Putamen (tissue), 1 donor: ENCODE measurements at regions not wholly inside any gene's neighbourhood (a gene's known extent, or its start where the extent isn't known, plus 50 kb on each side); places are given as distances from the start of the nearest gene placed in this dataset.
A peak's percentile ranks its signal among the peaks of the same experiment; 100 is the strongest.

Source experiments
- DNase-seq: peaks from one replicate; pipeline ENCODE4 v3.0.0-alpha.2; 2016; ENCODE audit warnings: low spot score

DNA sequence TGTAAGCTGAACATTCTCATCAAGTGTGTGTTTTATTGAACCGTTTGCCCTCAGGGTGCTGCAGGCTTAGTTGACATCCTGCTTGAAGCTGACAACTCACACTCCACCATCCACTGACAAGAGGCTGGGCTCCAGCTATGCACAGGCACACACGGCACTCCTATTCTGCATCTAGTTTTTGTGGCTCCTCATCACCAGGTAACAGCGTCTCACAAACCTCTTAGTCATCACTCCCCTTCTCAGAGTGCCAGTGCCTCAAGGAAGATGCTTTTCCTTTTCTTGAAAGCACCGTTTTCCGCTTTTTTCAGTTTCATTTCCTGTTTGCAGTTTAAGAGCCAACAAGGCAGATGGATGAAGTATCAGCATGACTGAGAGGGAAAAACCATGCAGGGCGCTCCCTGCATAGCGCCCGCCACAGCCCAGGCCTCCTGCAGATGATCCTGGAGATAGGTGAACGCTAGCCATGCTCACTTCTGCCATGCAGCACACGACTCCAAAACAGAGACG is 491.2 kb downstream of the COG6 start:
- no peak for DNase-seq

DNA sequence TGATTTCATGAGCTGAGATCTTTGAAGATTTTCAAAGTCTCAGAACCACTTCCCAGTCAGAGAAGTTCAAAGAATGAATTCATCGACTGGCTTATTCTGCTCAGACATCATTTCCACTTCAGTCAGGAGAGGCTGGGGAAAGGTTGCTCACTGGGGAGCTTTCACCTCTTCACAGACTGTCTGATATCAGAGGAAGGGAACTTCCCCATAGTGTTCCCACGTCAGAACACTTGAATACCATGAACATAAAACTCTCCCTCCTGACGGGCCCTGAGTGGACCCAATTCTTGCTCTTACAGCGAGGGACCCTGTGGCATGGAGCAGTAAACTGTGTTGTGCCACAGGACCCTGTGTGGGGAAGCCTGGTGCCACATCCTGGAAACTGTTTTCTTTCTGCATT is 492.6 kb downstream of the COG6 start:
- no peak for DNase-seq

DNA sequence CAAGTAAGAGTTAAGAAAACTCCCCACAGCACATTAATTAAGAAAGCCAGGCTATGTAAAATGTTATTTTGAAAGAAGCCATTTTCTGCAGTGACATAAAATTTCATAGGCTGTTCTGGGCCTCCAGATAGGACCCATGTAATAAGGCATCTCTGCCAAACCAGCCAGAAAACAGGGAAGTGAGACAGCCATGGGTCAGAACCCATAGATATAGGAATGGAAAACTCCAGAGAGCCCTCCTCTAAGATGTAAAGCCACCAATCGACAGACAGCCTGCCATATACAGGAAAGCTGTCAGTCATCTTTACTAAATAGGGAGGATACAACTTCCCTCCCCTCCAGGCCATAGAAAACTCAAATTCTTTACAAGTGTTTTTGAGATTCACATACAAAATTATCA is 493.3 kb downstream of the COG6 start:
- no peak for DNase-seq

DNA sequence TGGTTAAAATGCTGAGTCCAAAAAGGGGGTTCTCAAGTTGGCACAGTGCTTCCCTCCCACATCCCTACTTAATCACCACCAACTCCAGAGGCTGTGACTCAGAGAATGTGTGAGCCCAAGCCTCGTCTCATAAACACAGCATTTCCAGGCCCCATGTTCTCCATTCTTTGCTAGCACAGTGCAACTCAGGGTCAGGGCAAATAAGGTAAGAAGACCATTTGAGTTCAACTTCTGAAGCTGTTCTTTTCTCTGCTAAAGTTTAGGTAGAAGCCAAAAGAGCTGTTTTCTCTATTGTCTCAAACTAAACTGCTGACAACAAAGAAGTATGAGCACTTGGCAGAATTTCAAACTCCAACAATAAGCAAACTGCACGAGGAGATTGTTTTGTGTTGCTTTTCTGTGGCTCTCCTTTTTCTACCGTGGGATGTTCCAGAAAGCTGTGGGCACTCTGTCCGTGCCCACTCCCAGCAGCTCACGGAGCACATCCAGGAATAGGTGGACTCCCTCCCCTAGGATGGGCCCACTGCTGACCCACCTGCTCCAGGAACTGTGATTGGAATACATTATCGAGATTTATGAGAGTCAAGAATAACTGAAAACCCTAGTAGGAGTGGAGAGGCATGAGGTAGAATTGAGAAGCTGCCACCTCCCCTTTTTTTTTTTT is 494.3 kb downstream of the COG6 start:
- peak; percentile 59 for DNase-seq

DNA sequence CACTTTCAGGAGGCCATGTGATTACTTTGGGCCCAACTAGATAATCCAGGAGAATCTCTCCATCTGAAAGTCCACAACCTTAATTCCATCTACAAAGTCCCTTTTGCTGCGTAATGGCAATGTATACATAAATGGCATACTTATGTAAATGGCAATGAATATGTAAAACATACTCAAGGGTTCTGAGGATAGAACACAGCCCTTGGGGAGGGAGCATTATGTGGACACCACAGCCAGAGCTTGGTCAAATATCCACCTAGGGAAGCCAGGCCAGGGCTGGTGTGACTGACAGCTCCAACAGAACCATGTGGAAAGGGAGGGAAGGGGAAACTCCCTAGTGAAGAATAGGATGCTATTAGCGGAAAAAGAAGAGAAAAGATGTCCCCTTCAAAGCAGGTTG is 496.2 kb downstream of the COG6 start:
- no peak for DNase-seq

DNA sequence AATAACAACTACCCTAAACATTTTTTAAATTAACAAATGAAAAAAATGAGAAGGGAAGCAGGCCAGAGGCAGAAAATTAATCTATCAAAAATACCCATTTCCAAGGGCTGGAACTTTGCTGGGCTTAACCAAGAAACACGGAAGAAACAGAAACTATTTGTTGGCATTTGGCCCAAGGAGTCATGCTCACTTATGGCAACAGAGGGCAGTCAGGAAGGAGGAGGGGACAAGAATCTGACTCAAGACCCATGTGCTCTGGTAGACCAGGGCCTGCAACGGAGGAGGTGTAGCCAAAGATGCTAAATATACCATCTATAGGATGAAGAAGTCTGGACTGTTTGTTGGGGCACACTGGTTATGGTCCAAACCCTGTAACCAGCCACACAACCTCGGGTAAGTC is 496.7 kb downstream of the COG6 start:
- DNase-seq = no peak

DNA sequence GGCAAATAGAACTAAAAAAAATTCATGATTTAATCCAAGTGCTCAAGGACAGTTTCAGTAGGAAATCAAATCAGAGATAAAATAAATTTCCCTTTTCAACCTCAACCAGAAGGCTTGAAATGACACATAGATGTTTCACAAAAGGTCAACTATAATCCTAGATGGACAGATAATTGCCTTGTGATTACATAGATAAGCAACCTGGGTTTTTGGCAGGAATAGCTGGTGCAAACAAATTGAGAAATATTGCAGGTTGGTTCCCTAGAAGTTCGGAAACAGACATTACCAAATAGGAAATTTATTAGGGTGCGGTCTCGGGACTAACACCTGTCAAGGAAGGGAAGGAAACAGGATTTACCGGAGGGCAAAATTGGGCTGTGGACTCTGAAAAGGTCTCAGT is 497.5 kb downstream of the COG6 start:
- DNase-seq = no peak

DNA sequence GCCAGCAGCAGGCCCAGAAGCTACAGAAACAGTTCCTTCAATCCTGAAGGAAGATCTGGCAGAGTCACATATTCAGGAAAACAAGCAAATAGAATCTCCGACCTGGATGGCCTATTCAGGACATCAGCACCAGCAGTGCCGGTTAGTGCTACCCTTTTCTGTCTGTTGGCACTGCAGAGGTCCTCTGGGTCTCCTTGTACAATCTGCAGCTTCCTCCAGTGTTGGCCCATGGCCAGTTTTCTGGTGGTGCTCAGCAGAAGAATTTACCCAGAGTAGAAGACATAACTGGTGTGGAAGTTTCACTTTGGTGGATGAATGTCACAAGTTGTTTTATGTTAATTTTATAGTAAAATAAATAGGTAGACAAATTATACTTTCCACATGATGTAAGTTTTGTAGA is 498.1 kb downstream of the COG6 start:
- DNase-seq = no peak

DNA sequence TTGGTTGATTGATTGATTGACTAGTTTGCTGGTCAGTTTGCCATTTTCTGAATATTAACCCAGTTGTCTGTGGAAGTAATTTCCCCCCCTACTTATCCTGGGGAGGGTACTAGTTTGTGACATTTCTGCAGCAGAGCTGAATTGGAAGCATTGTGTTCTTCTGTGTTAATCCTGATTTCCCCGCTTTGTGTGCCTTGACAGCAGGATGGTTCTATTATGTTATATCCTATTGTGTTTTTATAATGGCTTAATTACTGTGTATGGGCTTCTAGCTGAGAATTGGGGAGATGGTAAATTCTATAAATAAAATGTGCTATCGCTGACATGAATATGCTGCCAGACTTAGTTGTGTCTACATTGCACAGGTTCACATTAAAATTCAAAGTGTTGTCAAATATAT is 499.7 kb downstream of the COG6 start:
- no peak for DNase-seq

DNA sequence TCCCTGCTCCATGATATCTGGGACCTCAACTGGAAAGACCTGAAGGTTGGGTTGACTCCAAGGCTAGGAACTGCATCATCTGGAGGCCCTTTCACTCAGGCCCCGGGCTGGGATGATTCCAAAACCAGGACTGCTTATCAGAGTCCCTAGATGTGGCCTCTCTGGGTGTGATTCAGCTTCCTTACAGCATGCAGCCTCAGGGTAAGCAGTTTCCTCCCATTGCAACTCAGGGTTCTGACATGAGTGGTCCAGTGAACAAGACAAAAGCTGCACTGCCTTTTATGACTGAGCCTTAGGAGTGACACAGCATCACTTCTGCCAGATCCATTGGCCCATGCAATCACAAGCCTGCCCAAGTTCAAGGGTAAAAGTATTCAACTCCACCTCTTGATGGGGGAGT is 502.8 kb downstream of the COG6 start:
- no peak for DNase-seq

DNA sequence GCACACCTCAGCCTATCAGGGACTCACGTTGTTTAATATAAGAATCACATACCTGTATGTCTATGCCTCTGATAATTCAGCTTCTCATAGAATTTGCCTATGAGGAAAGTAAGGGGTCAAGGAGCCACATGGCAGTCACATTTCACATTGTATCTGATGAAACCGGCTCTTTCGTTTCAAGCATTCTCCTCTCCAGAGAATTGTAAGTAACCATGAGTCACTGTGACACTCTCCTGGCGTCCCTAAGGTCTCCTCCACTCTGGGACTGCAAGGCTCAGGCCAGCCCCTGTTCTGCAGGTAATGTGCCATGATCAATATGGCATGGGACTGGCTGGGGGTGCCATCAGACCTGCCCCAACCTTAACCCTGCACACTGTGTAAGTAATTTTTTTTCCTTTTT is 503.3 kb downstream of the COG6 start:
- DNase-seq = no peak

DNA sequence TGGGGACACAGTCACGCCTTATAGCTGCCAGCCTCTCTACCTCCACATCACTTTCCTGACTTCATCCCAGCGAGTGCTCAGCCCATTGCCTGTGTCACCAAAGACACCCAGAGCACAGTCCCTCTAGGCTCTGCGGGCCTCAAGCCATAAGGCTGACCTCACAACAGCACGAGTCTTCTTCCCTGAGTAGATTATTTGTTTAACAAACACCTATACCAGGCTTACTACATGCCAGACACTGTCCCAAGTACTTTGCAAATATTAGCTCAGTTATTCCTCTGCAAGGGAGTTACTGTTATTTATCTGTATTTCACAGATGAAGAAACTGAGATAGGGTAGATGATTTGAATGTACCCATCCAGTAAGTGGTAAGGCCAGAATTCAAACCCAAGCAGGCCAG is 504.3 kb downstream of the COG6 start:
- no peak for DNase-seq

DNA sequence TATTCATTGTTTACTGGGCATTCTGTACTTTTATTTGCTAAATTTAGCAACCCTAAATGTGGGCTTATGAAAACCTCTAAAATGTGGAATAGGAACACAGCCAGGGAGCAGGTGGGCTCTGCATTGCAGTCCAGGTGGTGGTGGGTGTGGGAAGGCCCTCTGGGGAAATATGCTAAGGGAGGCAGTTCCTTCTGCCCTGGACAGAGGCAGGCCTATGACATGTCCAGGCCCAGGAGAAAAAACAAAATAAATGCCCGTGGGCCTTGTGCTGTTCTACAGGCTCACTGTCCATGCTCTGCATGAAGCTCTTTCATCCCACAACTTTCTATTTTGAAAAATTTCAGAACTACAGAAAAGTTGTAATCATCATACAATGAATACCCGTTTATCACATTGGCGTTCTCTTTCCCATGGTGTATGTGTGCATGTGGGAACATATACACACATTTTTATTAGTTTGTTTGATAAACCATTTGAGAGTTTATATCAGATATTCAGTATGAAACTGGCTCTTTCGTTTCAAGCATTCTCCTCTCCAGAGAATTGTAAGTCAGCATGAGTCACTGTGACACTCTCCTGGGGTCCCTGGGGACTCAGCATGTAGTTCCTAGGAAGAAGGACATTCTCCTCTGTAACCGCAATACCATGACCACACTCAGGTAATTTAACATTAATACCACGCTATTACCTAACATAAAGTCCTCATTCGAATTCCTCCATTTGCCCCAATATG is 505.3 kb downstream of the COG6 start:
- no peak for DNase-seq

DNA sequence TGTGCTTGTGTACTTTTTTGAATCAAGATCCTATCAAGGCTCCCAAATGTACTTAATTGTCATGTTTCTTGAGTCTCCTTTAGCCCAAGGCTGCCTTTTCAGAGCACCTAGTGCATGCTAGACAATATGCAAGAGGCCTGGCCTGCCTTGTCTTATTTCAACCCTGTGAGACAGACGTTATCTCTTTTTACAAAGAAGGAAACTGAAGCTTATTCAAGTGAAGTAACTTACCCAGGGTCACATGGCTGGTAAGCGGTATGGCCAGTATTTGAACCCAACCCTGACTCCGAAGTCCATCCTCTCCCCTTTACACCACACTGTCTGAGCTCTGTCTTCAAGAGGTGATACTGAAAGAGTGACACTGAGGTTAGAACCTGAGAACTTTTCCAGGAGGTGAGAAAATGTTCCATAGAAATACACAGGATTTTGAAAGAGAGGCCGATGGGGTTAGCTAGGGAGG is 505.1 kb downstream of the FOXO1 start:
- no peak for DNase-seq

DNA sequence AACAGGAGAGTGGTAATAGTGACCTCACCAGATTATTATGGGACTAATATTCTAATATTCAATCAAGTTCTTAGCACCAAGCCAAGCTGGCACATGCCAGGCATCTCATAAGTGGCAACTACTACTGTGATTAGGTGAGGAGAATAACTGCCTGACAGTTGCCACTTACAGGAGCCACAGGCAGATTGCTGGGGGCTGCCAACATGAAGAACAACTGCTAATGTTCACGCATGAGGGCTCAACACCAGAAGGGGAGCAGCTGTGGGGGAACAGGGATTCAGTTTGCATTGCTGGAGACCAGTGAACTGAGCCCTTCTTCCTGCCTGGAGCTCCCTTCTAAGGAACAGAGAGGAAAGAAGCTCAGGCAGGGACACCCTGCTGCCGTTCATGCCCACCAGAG is 504.5 kb downstream of the FOXO1 start:
- DNase-seq = no peak

DNA sequence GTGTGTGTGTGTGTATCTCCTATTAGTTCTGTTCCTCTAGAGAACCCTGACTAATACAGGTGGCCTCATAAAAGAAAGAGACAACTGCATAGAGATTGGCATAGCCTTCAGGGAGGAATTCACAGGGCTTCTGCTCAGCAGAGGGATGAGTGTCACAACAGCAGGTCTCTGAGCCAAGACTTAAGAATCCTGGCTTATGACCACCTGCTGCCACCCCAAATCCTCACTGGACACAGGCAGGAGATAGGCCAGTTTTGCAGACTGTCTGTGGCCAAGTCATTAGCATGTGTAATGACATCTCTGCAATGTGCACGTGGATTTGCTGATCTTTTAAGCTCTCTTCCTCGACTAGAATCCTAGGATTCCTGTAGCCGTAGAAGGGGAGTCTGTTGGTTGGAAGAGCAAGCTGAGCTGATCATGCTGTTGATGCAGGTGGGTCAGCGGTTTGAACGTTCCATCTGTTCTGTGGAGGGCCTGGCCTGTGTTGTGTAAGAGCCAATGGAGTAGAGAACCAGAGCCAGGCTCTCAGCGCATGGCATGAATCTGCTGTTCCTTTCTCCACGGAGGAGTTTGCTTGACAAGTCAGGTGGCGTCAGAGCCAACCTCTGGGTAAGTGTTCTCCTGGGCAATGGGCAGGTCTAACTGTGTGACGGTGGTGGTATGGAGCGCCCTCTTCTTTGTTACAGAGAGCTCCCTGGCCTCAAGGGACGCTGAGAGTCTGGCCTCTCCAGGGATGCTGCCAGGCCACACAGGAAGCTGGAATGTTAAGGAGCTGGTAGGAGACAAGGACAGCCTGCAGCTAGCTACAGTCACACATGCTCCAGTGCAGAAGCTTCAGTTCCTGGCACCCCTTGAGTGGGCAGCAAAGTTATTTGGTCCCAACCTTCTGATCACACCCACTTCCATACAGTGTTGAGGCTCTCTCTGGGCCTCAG is 503.1 kb downstream of the FOXO1 start:
- no peak for DNase-seq

DNA sequence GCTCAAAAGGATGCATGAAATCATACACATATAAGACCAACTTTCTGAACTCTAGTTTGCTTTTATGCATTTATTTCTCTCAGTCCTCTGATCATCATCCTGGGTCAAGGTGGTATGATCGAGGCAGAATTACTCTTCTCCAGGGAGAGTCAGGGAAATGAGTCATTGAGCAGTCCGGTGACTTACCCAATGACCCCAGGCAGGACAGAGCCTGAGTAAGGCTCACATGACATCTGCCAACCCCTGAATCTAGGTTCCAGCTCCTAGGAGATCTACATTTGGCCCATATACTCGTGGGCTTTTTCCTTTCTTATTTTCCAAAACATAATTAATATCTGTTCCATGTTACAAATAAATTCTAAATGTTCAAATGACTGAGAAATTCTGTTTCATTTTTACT is 502.3 kb downstream of the FOXO1 start:
- DNase-seq = no peak

DNA sequence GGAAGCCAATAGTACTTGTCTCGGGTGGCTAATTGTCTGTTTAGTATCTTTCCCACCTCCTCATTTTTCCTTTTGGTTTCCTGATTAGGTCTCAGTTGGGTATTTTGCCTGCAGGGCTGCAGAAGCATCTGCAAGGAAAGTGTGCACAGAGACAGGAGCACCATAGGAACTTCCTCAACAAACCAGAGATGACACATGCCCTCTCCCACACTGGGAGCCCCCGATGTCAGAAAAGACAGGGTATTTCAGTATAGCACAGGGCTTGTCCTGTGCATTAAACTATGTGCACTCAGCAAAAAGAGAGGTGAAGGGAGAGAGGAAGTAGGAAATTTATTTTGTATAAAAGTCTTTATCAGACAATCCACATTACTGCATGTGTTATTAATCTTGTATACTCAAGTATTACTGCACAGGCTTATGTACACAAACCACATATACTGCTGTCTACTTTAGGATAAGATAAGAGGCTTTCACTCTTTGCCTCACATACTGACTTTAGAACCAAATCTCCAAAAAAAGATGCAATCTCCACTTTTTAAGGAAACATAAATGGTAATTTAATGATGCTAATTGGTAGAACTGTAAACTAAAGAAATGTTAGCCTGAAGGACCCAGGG is 501.0 kb downstream of the FOXO1 start:
- DNase-seq = no peak

DNA sequence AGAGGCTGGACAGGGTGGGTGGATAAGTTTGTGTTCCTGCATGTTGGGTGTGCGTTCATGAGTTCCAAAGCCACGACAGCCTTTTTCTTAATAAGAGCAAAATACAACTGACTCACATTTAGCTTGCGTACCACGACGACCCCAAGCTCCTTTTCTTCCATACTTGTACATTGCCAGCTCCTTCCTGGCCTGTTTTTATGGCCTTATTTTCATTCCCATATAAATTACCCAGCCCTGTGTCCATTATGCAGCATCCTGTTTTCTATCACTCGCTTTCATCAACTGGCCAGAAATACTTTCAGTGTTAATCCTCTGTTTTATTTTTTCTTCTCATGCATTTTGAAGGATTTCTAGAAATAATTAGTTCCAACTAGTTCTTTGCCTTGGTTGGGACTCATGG is 499.1 kb downstream of the FOXO1 start:
- DNase-seq = no peak

DNA sequence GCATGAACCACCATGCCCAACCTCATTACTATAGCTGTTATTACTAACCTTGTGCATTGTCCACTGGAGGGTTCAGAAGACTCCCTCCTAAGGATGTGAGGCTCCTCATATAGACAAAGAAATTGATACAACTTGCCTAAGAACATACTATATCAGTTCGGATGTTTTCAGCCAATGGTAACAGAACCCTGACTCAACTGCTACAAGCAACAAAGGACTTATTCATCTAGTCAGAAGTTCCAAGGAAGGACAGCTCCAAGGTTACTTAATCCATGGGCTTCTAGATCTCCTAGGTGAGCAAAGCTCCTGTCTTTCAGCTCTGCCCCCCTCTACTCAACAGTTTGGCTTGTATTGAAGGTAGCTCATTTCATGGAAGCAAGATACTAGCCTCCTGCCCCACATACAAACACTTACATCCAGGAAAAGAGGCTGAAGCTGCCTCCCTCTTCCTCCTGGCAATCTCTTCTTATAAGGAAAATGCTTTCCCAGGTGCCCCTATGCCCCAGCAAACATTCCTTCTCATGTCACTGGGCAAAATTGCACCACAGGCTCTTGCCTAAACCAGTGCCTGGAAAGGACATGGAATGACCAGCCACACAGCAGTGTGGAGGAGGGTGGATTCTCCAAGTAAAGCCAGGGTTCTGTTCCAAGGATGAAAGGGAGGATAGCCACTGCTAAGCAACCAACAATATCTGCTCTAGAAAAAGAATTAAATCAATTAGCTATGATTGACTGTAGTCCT is 497.8 kb downstream of the FOXO1 start:
- DNase-seq = no peak

DNA sequence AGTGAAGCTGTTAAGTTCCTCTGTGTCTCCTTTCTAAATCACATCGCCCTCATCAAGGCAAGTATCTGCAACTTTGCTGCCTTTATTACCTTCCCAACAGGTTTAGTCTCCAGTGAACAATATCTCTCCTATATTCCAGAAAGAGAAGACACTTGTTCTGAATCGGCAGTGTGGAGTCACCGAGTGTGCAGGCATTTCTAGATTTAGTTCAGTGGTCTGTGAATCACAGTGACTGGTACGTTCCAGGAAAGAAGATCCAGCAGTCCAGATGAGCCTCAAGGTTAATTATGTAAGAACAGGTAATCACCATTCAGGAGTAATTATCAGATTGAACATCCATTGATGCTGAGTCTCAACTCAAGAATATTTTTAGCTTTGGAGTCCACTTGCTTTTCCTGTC is 497.0 kb downstream of the FOXO1 start:
- DNase-seq = no peak
